GM20000 (cell line): ENCODE measurements at regions not wholly inside any gene's neighbourhood (a gene's known extent, or its start where the extent isn't known, plus 50 kb on each side); places are given as distances from the start of the nearest gene placed in this dataset.

ENCODE experiments used
- DNase-seq: peaks from one replicate; pipeline ENCODE4 v3.0.0; 2012; ENCODE audit warnings: low spot score
- CTCF ChIP-seq: IDR thresholded peaks from 2 replicates; pipeline ENCODE4 v1.5.1; 2012; ENCODE audit warnings: mild to moderate bottlenecking, control low read depth; ENCODE audit errors: extremely low read depth, missing control alignments

- TF ChIP-seq CTCF: no peak
- no peak for DNase-seq
These were observed 1623.0 kb downstream of the SLITRK1 start for GRCh38 chr13:82259284-82259683.

- no peak for TF ChIP-seq CTCF
- DNase-seq: no peak
These were observed 1624.3 kb downstream of the SLITRK1 start for GRCh38 chr13:82257790-82258507.

- DNase-seq: no peak
- TF ChIP-seq CTCF: no peak
These were observed 1633.5 kb downstream of the SLITRK1 start for GRCh38 chr13:82248762-82249161.

- no peak for DNase-seq
- no peak for TF ChIP-seq CTCF
These were observed 1636.4 kb downstream of the SLITRK1 start for GRCh38 chr13:82245860-82246259.

GRCh38 chr13:82224806-82225205 lies 1657.5 kb downstream of the SLITRK1 start:
- no peak for DNase-seq
- no peak for TF ChIP-seq CTCF

- no peak for DNase-seq
- no peak for TF ChIP-seq CTCF
These were observed 1660.7 kb downstream of the SLITRK1 start for GRCh38 chr13:82221621-82222020.

GRCh38 chr13:82220641-82221040 lies 1661.6 kb downstream of the SLITRK1 start:
- no peak for DNase-seq
- TF ChIP-seq CTCF: no peak
